ENCODE measurements at regions not wholly inside any gene's neighbourhood (a gene's known extent, or its start where the extent isn't known, plus 50 kb on each side); places are given as distances from the start of the nearest gene placed in this dataset.

GRCh38 chr15:81926981-81927380 lies 118.8 kb downstream of the MEX3B start:
- no peak for TF ChIP-seq CTCF (conservative IDR thresholded peaks at IDR 0.05)
- no peak for TF ChIP-seq ZFX (IDR thresholded peaks at IDR 0.05)

All from C4-2B (cell line).